ENCODE measurements at regions not wholly inside any gene's neighbourhood (a gene's known extent, or its start where the extent isn't known, plus 50 kb on each side); places are given as distances from the start of the nearest gene placed in this dataset.

- no peak for DNase-seq
Measured at GRCh38 chr10:61138708-61139591, 195.0 kb upstream of the RHOBTB1 start.

- no peak for DNase-seq
Measured at GRCh38 chr10:61136139-61136538, 192.2 kb upstream of the RHOBTB1 start.

GRCh38 chr10:61135276-61135721 lies 191.3 kb upstream of the RHOBTB1 start:
- no peak for DNase-seq

GRCh38 chr10:61130366-61130765 lies 186.4 kb upstream of the RHOBTB1 start:
- no peak for DNase-seq

- DNase-seq = no peak
Measured at GRCh38 chr10:61128196-61128595, 184.2 kb upstream of the RHOBTB1 start.

GRCh38 chr10:61125560-61126170 lies 181.7 kb upstream of the RHOBTB1 start:
- DNase-seq = no peak

GRCh38 chr10:61124756-61125530 lies 181.0 kb upstream of the RHOBTB1 start:
- no peak for DNase-seq

- DNase-seq = no peak
Measured at GRCh38 chr10:61120805-61121204, 176.8 kb upstream of the RHOBTB1 start.

GRCh38 chr10:61119573-61119972 lies 175.6 kb upstream of the RHOBTB1 start:
- DNase-seq = no peak

GRCh38 chr10:61115897-61116296 lies 171.9 kb upstream of the RHOBTB1 start:
- DNase-seq = no peak

GRCh38 chr10:61112771-61113170 lies 168.8 kb upstream of the RHOBTB1 start:
- no peak for DNase-seq

- DNase-seq = no peak
Measured at GRCh38 chr10:61110936-61111335, 167.0 kb upstream of the RHOBTB1 start.

- DNase-seq = no peak
Measured at GRCh38 chr10:61110188-61110844, 166.3 kb upstream of the RHOBTB1 start.

GRCh38 chr10:61108915-61109314 lies 164.9 kb upstream of the RHOBTB1 start:
- DNase-seq = no peak

GRCh38 chr10:61100887-61101286 lies 156.9 kb upstream of the RHOBTB1 start:
- no peak for DNase-seq

GRCh38 chr10:61099756-61100155 lies 155.8 kb upstream of the RHOBTB1 start:
- no peak for DNase-seq

- no peak for DNase-seq
Measured at GRCh38 chr10:61098966-61099365, 155.0 kb upstream of the RHOBTB1 start.

GRCh38 chr10:61097026-61097425 lies 153.0 kb upstream of the RHOBTB1 start:
- DNase-seq = no peak

- DNase-seq = no peak
Measured at GRCh38 chr10:61096056-61096455, 152.1 kb upstream of the RHOBTB1 start.

GRCh38 chr10:61091531-61091930 lies 147.5 kb upstream of the RHOBTB1 start:
- DNase-seq = no peak

- DNase-seq = no peak
Measured at GRCh38 chr10:61089251-61089650, 145.3 kb upstream of the RHOBTB1 start.

GRCh38 chr10:61084493-61084892 lies 140.5 kb upstream of the RHOBTB1 start:
- no peak for DNase-seq

GRCh38 chr10:61081301-61081700 lies 137.3 kb upstream of the RHOBTB1 start:
- no peak for DNase-seq
